ENCODE measurements at regions not wholly inside any gene's neighbourhood (a gene's known extent, or its start where the extent isn't known, plus 50 kb on each side); places are given as distances from the start of the nearest gene placed in this dataset.
"Not testable (repeated sequence)": the region's sequence is repeated elsewhere in the genome, so short reads cannot be mapped to it uniquely, and the experiment has no call there.

GRCh38 chr16:59655031-59655430, 920.9 kb upstream of the GOT2 start:
- no peak for DNase-seq

GRCh38 chr16:59654455-59654854, 920.3 kb upstream of the GOT2 start:
- no peak for DNase-seq

GRCh38 chr16:59651662-59652061, 917.5 kb upstream of the GOT2 start:
- no peak for DNase-seq

GRCh38 chr16:59645194-59645593, 911.1 kb upstream of the GOT2 start:
- no peak for DNase-seq

GRCh38 chr16:59635674-59636073, 901.6 kb upstream of the GOT2 start:
- DNase-seq = no peak

- DNase-seq = no peak
Measured at GRCh38 chr16:59634951-59635350, 900.8 kb upstream of the GOT2 start.

GRCh38 chr16:59634004-59634579, 900.0 kb upstream of the GOT2 start:
- no peak for DNase-seq

- DNase-seq = no peak
Measured at GRCh38 chr16:59632276-59632855, 898.2 kb upstream of the GOT2 start.

- not testable (repeated sequence) for DNase-seq
Measured at GRCh38 chr16:59624381-59624780, 890.3 kb upstream of the GOT2 start.

- no peak for DNase-seq
Measured at GRCh38 chr16:59614466-59615240, 880.5 kb upstream of the GOT2 start.

GRCh38 chr16:59612910-59613620, 878.9 kb upstream of the GOT2 start:
- not testable (repeated sequence) for DNase-seq

- no peak for DNase-seq
Measured at GRCh38 chr16:59612094-59612493, 878.0 kb upstream of the GOT2 start.

GRCh38 chr16:59611556-59611955, 877.4 kb upstream of the GOT2 start:
- DNase-seq = no peak

- no peak for DNase-seq
Measured at GRCh38 chr16:59605706-59606105, 871.6 kb upstream of the GOT2 start.

- DNase-seq = no peak
Measured at GRCh38 chr16:59604354-59604753, 870.2 kb upstream of the GOT2 start.

- no peak for DNase-seq
Measured at GRCh38 chr16:59601452-59601851, 867.3 kb upstream of the GOT2 start.

- DNase-seq = no peak
Measured at GRCh38 chr16:59597269-59597668, 863.2 kb upstream of the GOT2 start.

- no peak for DNase-seq
Measured at GRCh38 chr16:59596693-59597092, 862.6 kb upstream of the GOT2 start.

- DNase-seq = no peak
Measured at GRCh38 chr16:59593194-59593661, 859.1 kb upstream of the GOT2 start.

GRCh38 chr16:59591480-59591879, 857.4 kb upstream of the GOT2 start:
- no peak for DNase-seq

GRCh38 chr16:59590845-59591244, 856.7 kb upstream of the GOT2 start:
- no peak for DNase-seq

- DNase-seq = no peak
Measured at GRCh38 chr16:59586331-59586730, 852.2 kb upstream of the GOT2 start.

- no peak for DNase-seq
Measured at GRCh38 chr16:59574296-59574695, 840.2 kb upstream of the GOT2 start.
